B cell (primary cell): ENCODE measurements at regions not wholly inside any gene's neighbourhood (a gene's known extent, or its start where the extent isn't known, plus 50 kb on each side); places are given as distances from the start of the nearest gene placed in this dataset.

ENCODE experiments used
- ATAC-seq: fragments of 200-7000 bp; cut with Tn5 transposase; one replicate; pipeline ENCODE4 v1.10.0; 2021; ENCODE audit warnings: low read depth, mild to moderate bottlenecking, moderate number of reproducible peaks, moderate library complexity
- CTCF ChIA-PET: fragments of 350-600 bp; sonication (Branson Sonifier 250); formaldehyde crosslinking; loops from one replicate; lab custom pipeline; 2021; ENCODE audit warnings: antibody characterized with exemption, inconsistent platforms; lab: Charles Lee
- POLR2A ChIA-PET: fragments of 350-600 bp; sonication (Branson Sonifier 250); formaldehyde crosslinking; loops from one replicate; lab custom pipeline; 2021; ENCODE audit warnings: antibody characterized with exemption; lab: Charles Lee
- DNase-seq: peaks from one replicate; pipeline ENCODE4 v3.0.0; 2013
- H2AFZ ChIP-seq: 2 replicates; pipeline ENCODE4 v1.6.1; 2012; ENCODE audit warnings: mild to moderate bottlenecking, low read depth, low read length; ENCODE audit not compliant: insufficient read depth, poor library complexity, severe bottlenecking
- H3K27ac ChIP-seq, 2 donors: 1 replicate in 1 of 2; 2 replicates in 1 of 2; pipeline ENCODE4 v1.5.1; 2012 to 2013; ENCODE audit warnings: low read length in 2 of 2, mild to moderate bottlenecking in 2 of 2, moderate library complexity in 1 of 2
- H3K27me3 ChIP-seq, 4 experiments: fragments of 200-600 bp in 1 of 4; sonication (generic) in 1 of 4; replicated peaks in 1 of 4; 1 replicate in 2 of 4; 2 replicates in 2 of 4; pipeline versions ENCODE4 v1.6.1 to v1.7.0; 2013 to 2016; ENCODE audit warnings: low read length in 3 of 4, mild to moderate bottlenecking in 2 of 4, mixed read lengths in 1 of 4, moderate library complexity in 1 of 4; ENCODE audit not compliant: insufficient read depth in 4 of 4, control insufficient read depth in 3 of 4; ENCODE audit errors: control extremely low read depth in 1 of 4
- H3K36me3 ChIP-seq, 2 experiments: replicated peaks in 1 of 2; 1 replicate in 1 of 2; 2 replicates in 1 of 2; pipeline versions ENCODE4 v1.6.1 to v1.7.1; 2013; ENCODE audit warnings: low read length in 1 of 2; ENCODE audit not compliant: insufficient read depth in 2 of 2, control insufficient read depth in 1 of 2; ENCODE audit errors: control extremely low read depth in 1 of 2, extremely low read depth in 1 of 2
- H3K4me1 ChIP-seq, 2 donors: fragments of 200-600 bp in 1 of 2; sonication (generic) in 1 of 2; 1 replicate in 1 of 2; 2 replicates in 1 of 2; pipeline versions ENCODE4 v1.5.1 to v1.6.1; 2013 to 2017; ENCODE audit warnings: low read length in 2 of 2; ENCODE audit not compliant: control insufficient read depth in 2 of 2, insufficient read depth in 2 of 2
- H3K4me2 ChIP-seq: replicated peaks from 2 replicates; pipeline ENCODE3; 2012; ENCODE audit warnings: mild to moderate bottlenecking, low read depth, low read length; ENCODE audit not compliant: poor library complexity, severe bottlenecking
- H3K4me3 ChIP-seq, 5 experiments: fragments of 200-600 bp in 1 of 5; sonication (generic) in 1 of 5; 1 replicate in 3 of 5; 2 replicates in 2 of 5; pipeline versions ENCODE4 v1.5.1 to v1.7.0; 2011 to 2016; ENCODE audit warnings: low read length in 4 of 5, mild to moderate bottlenecking in 4 of 5, low read depth in 2 of 5, control low read depth in 1 of 5, moderate library complexity in 1 of 5; ENCODE audit not compliant: insufficient read depth in 1 of 5; ENCODE audit errors: control extremely low read depth in 1 of 5, extremely low read depth in 1 of 5
- H3K79me2 ChIP-seq: fragments of 200-600 bp; sonication (generic); one replicate; pipeline ENCODE4 v1.6.0; 2016; ENCODE audit warnings: low read length; ENCODE audit not compliant: control insufficient read depth, insufficient read depth
- H3K9ac ChIP-seq: fragments of 200-600 bp; sonication (generic); 2 replicates; pipeline ENCODE4 v1.6.1; 2017; ENCODE audit warnings: mild to moderate bottlenecking, low read length, moderate library complexity
- H3K9me3 ChIP-seq, 3 donors: one replicate each; pipeline versions ENCODE4 v1.6.1 to v1.7.1; 2013; ENCODE audit warnings: low read length in 2 of 3; ENCODE audit not compliant: control insufficient read depth in 2 of 3, insufficient read depth in 1 of 3; ENCODE audit errors: control extremely low read depth in 1 of 3
- H4K20me1 ChIP-seq: 2 replicates; pipeline ENCODE4 v1.6.0; 2012; ENCODE audit warnings: mild to moderate bottlenecking, low read length; ENCODE audit not compliant: insufficient read depth, control insufficient read depth, poor library complexity, severe bottlenecking
- H3K27ac Mint-ChIP-seq: one replicate; pipeline ENCODE4 v1.8.0; 2021; ENCODE audit warnings: mixed read lengths
- H3K27me3 Mint-ChIP-seq: one replicate; pipeline ENCODE4 v1.8.0; 2021; ENCODE audit warnings: mixed read lengths
- H3K4me1 Mint-ChIP-seq: one replicate; pipeline ENCODE4 v1.8.0; 2021; ENCODE audit warnings: mixed read lengths
- H3K4me3 Mint-ChIP-seq: one replicate; pipeline ENCODE4 v1.8.0; 2021; ENCODE audit warnings: mixed read lengths
- H3K9me3 Mint-ChIP-seq: one replicate; pipeline ENCODE4 v1.8.0; 2022; ENCODE audit warnings: mixed read lengths; ENCODE audit not compliant: insufficient read depth
- EZH2 ChIP-seq: IDR thresholded peaks from 2 replicates; pipeline ENCODE4 v1.6.1; 2012; ENCODE audit warnings: borderline replicate concordance, low read depth, mild to moderate bottlenecking, moderate library complexity, low read length; ENCODE audit not compliant: insufficient read depth, poor library complexity, severe bottlenecking
- WGBS: methylation state at CpG from one replicate; pipeline ENCODE4 v1.1.5; 2013; ENCODE audit warnings: missing lambda C conversion rate; ENCODE audit not compliant: insufficient coverage; 5-methylcytosine and 5-hydroxymethylcytosine counted together
- intact Hi-C: fragments of 100-400 bp; cut with micrococcal nuclease; formaldehyde crosslinking; loops from one replicate; pipeline ENCODE4 v1.10.0; 2022
- TF ChIP-seq, protein P1 (sequence below): fragments of 200-600 bp; IDR thresholded peaks from one replicate; pipeline ENCODE4 v1.8.0; 2022; ENCODE audit warnings: antibody characterized with exemption, mild to moderate bottlenecking

DNA sequence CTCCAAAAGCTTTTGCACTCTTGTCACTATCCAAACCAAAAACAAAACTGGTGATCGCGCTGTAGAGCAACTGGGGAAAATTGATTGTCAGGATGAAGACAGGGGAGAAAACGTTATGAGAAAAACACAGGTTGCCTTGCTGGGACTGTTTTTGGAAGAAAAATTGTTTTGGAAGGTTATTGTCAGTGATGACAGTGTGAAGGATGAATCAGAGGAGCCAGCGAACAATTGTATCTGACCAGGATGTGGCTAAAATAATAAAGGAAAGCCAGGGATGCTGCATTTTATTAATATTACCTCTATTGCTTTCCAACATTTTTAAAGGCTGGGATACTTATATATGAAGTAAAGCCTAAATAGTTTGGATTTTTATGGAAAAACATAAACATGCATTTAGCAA is 334.0 kb downstream of the SPRY2 start:
- no peak for DNase-seq
- ChIA-PET CTCF (no interaction called here), POLR2A (no interaction called here)
- intact Hi-C loops, result no loop called here
- ATAC-seq, result no peak
- no peaks in the 10 kb centered on the region for H3K79me2 ChIP-seq
- H3K36me3 ChIP-seq, result no peaks in the 10 kb centered on the region
- no peaks in the 10 kb centered on the region for H3K4me1 ChIP-seq
- no peak overlapping the region for H2AFZ ChIP-seq
- no peaks in the 10 kb centered on the region for H3K27me3 Mint-ChIP-seq
- no peak overlapping the region for H3K9ac ChIP-seq
- no peak for TF ChIP-seq EZH2
- TF ChIP-seq, protein P1, sequence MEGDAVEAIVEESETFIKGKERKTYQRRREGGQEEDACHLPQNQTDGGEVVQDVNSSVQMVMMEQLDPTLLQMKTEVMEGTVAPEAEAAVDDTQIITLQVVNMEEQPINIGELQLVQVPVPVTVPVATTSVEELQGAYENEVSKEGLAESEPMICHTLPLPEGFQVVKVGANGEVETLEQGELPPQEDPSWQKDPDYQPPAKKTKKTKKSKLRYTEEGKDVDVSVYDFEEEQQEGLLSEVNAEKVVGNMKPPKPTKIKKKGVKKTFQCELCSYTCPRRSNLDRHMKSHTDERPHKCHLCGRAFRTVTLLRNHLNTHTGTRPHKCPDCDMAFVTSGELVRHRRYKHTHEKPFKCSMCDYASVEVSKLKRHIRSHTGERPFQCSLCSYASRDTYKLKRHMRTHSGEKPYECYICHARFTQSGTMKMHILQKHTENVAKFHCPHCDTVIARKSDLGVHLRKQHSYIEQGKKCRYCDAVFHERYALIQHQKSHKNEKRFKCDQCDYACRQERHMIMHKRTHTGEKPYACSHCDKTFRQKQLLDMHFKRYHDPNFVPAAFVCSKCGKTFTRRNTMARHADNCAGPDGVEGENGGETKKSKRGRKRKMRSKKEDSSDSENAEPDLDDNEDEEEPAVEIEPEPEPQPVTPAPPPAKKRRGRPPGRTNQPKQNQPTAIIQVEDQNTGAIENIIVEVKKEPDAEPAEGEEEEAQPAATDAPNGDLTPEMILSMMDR, result no peak
- H3K4me2 ChIP-seq, result no peak overlapping the region
- H3K4me1 Mint-ChIP-seq, result no peaks in the 10 kb centered on the region
- H4K20me1 ChIP-seq, result no peaks in the 10 kb centered on the region
- no peak overlapping the region for H3K27ac Mint-ChIP-seq
- H3K27me3 ChIP-seq, result no peaks in the 10 kb centered on the region
- H3K9me3 ChIP-seq, result peaks cover 0 to 2% (median 0%) of the 10 kb centered on the region in 3 donors
- H3K27ac ChIP-seq, result no peak overlapping the region
- no peak overlapping the region for H3K4me3 ChIP-seq
- no peaks in the 10 kb centered on the region for H3K9me3 Mint-ChIP-seq
- H3K4me3 Mint-ChIP-seq, result no peak overlapping the region
- no CpG with 5 or more reads among the region's 4 CpGs for WGBS

DNA sequence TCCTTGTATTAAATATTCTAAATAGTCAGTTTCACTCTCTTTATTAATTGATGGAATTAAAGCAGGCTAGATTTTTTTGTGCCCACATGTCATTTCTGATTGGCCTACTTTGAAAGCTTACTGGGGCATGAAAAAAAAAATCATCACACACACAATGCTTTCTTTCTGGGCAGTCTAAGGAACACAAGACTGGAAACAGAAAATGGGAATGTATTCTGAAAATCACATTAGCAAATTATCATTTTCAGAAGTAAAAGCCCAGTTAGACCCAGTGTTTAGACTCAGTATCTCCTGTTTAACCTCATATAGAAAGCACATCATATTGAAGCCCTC is 339.4 kb downstream of the SPRY2 start:
- Mint-ChIP-seq H3K27ac (no peak overlapping the region), H3K4me3 (no peak overlapping the region), H3K4me1 (no peaks in the 10 kb centered on the region), H3K9me3 (no peaks in the 10 kb centered on the region), H3K27me3 (no peaks in the 10 kb centered on the region)
- ChIA-PET CTCF (no interaction called here), POLR2A (no interaction called here)
- H3K4me2 ChIP-seq, result no peak overlapping the region
- H3K4me3 ChIP-seq, result no peak overlapping the region
- no peaks in the 10 kb centered on the region for H3K79me2 ChIP-seq
- DNase-seq (no peak), ATAC-seq (no peak)
- H3K27ac ChIP-seq, result no peak overlapping the region
- intact Hi-C loops, result no loop called here
- no peaks in the 10 kb centered on the region for H3K4me1 ChIP-seq
- no peaks in the 10 kb centered on the region for H3K27me3 ChIP-seq
- TF ChIP-seq EZH2, result no peak
- TF ChIP-seq, protein P1, result no peak
- H4K20me1 ChIP-seq, result no peaks in the 10 kb centered on the region
- no peak overlapping the region for H2AFZ ChIP-seq
- peaks cover 0 to 2% (median 0%) of the 10 kb centered on the region in 3 donors for H3K9me3 ChIP-seq
- H3K9ac ChIP-seq, result no peak overlapping the region
- no peaks in the 10 kb centered on the region for H3K36me3 ChIP-seq
